Chondrocyte (in vitro differentiated cells): ENCODE measurements at regions not wholly inside any gene's neighbourhood (a gene's known extent, or its start where the extent isn't known, plus 50 kb on each side); places are given as distances from the start of the nearest gene placed in this dataset.

Experiments used
- DNase-seq: peaks from one replicate; pipeline ENCODE4 v3.0.0; 2021; ENCODE audit warnings: mixed read lengths, low spot score
- H3K27ac Mint-ChIP-seq: one replicate; pipeline ENCODE4 v1.8.0; 2021; ENCODE audit warnings: mild to moderate bottlenecking, moderate library complexity, mixed read lengths; ENCODE audit not compliant: unreplicated experiment
- H3K27me3 Mint-ChIP-seq: 2 replicates; pipeline ENCODE4 v1.8.0; 2021; ENCODE audit warnings: low read depth, mixed read lengths
- H3K36me3 Mint-ChIP-seq: 2 replicates; pipeline ENCODE4 v1.8.0; 2021; ENCODE audit warnings: low read depth, mixed read lengths
- H3K4me1 Mint-ChIP-seq: 2 replicates; pipeline ENCODE4 v1.8.0; 2021; ENCODE audit warnings: low read depth, mild to moderate bottlenecking, mixed read lengths
- H3K4me3 Mint-ChIP-seq: one replicate; pipeline ENCODE4 v1.8.0; 2021; ENCODE audit warnings: mild to moderate bottlenecking, moderate library complexity, mixed read lengths; ENCODE audit not compliant: unreplicated experiment
- H3K9me3 Mint-ChIP-seq: 2 replicates; pipeline ENCODE4 v1.8.0; 2021; ENCODE audit warnings: low read depth, mixed read lengths
- CTCF ChIP-seq: fragments of 200-600 bp; sonication (generic); IDR thresholded peaks from 2 replicates; pipeline ENCODE4 v1.5.0; 2021; ENCODE audit warnings: antibody characterized with exemption, mild to moderate bottlenecking, moderate library complexity

- TF ChIP-seq CTCF: no peak
- no peaks in the 10 kb centered on the region for H3K36me3 Mint-ChIP-seq
- H3K27ac Mint-ChIP-seq: no peak overlapping the region
- H3K9me3 Mint-ChIP-seq: peaks cover 3% of the 10 kb centered on the region
- no peaks in the 10 kb centered on the region for H3K4me1 Mint-ChIP-seq
- DNase-seq: no peak
- H3K4me3 Mint-ChIP-seq: no peak overlapping the region
- no peaks in the 10 kb centered on the region for H3K27me3 Mint-ChIP-seq
Measured at GRCh38 chr11:80487952-80488351, 1047.1 kb upstream of the TENM4 start.

GRCh38 chr11:80486678-80487077, 1045.8 kb upstream of the TENM4 start:
- no peak for DNase-seq
- Mint-ChIP-seq H3K27me3 (no peaks in the 10 kb centered on the region), H3K36me3 (no peaks in the 10 kb centered on the region), H3K27ac (no peak overlapping the region), H3K9me3 (no peaks in the 10 kb centered on the region), H3K4me1 (no peaks in the 10 kb centered on the region), H3K4me3 (no peak overlapping the region)
- no peak for TF ChIP-seq CTCF

GRCh38 chr11:80477178-80477577, 1036.3 kb upstream of the TENM4 start:
- no peaks in the 10 kb centered on the region for H3K9me3 Mint-ChIP-seq
- H3K27ac Mint-ChIP-seq: no peak overlapping the region
- peaks cover 4% of the 10 kb centered on the region for H3K27me3 Mint-ChIP-seq
- no peaks in the 10 kb centered on the region for H3K4me1 Mint-ChIP-seq
- no peak overlapping the region for H3K4me3 Mint-ChIP-seq
- TF ChIP-seq CTCF: no peak
- H3K36me3 Mint-ChIP-seq: no peaks in the 10 kb centered on the region
- no peak for DNase-seq

- Mint-ChIP-seq H3K4me3 (no peak overlapping the region), H3K27ac (no peak overlapping the region), H3K4me1 (no peaks in the 10 kb centered on the region), H3K9me3 (no peaks in the 10 kb centered on the region), H3K27me3 (peaks cover 4% of the 10 kb centered on the region), H3K36me3 (no peaks in the 10 kb centered on the region)
- no peak for TF ChIP-seq CTCF
- DNase-seq: no peak
Measured at GRCh38 chr11:80473562-80473961, 1032.7 kb upstream of the TENM4 start.

- H3K4me1 Mint-ChIP-seq: no peaks in the 10 kb centered on the region
- peaks cover 2% of the 10 kb centered on the region for H3K36me3 Mint-ChIP-seq
- no peak overlapping the region for H3K27ac Mint-ChIP-seq
- DNase-seq: no peak
- peaks cover 4% of the 10 kb centered on the region for H3K27me3 Mint-ChIP-seq
- H3K4me3 Mint-ChIP-seq: no peak overlapping the region
- peaks cover 3% of the 10 kb centered on the region for H3K9me3 Mint-ChIP-seq
- TF ChIP-seq CTCF: no peak
Measured at GRCh38 chr11:80469871-80470270, 1029.0 kb upstream of the TENM4 start.
